HG02642 (cell line): ENCODE measurements at regions not wholly inside any gene's neighbourhood (a gene's known extent, or its start where the extent isn't known, plus 50 kb on each side); places are given as distances from the start of the nearest gene placed in this dataset.

ENCODE experiments used
- ATAC-seq: cut with Tn5 transposase; IDR thresholded peaks from one replicate; pipeline ENCODE4 v1.9.1; 2021; ENCODE audit warnings: mild to moderate bottlenecking; ENCODE audit not compliant: unreplicated experiment, poor library complexity

- ATAC-seq: no peak
These were observed 85.2 kb upstream of the PFKP start for GRCh38 chr10:2982146-2982545.

- ATAC-seq: no peak
These were observed 86.0 kb upstream of the PFKP start for GRCh38 chr10:2981361-2981801.

GRCh38 chr10:2980791-2981360 is 86.5 kb upstream of the PFKP start:
- peak; percentile 42 for ATAC-seq

GRCh38 chr10:2980116-2980515 is 87.2 kb upstream of the PFKP start:
- no peak for ATAC-seq

- ATAC-seq: peak; percentile 20
These were observed 88.0 kb upstream of the PFKP start for GRCh38 chr10:2979306-2979705.

- peak; percentile 54 for ATAC-seq
These were observed 88.6 kb upstream of the PFKP start for GRCh38 chr10:2978574-2979273.

GRCh38 chr10:2978111-2978510 is 89.2 kb upstream of the PFKP start:
- no peak for ATAC-seq

GRCh38 chr10:2974503-2975207 is 92.7 kb upstream of the PFKP start:
- no peak for ATAC-seq

GRCh38 chr10:2974083-2974482 is 93.3 kb upstream of the PFKP start:
- ATAC-seq: no peak

GRCh38 chr10:2972810-2973209 is 94.5 kb upstream of the PFKP start:
- no peak for ATAC-seq

- no peak for ATAC-seq
These were observed 95.1 kb upstream of the PFKP start for GRCh38 chr10:2972216-2972615.

- ATAC-seq: no peak
These were observed 97.0 kb upstream of the PFKP start for GRCh38 chr10:2970190-2970823.

- ATAC-seq: no peak
These were observed 98.8 kb upstream of the PFKP start for GRCh38 chr10:2968401-2969058.

GRCh38 chr10:2966134-2966533 is 101.2 kb upstream of the PFKP start:
- no peak for ATAC-seq

GRCh38 chr10:2964632-2965296 is 102.6 kb upstream of the PFKP start:
- no peak for ATAC-seq

- no peak for ATAC-seq
These were observed 103.3 kb upstream of the PFKP start for GRCh38 chr10:2963889-2964631.

GRCh38 chr10:2962194-2962593 is 105.2 kb upstream of the PFKP start:
- ATAC-seq: no peak

GRCh38 chr10:2958659-2959058 is 108.7 kb upstream of the PFKP start:
- ATAC-seq: no peak

GRCh38 chr10:2957785-2958184 is 109.6 kb upstream of the PFKP start:
- no peak for ATAC-seq
